DND-41 (cell line): ENCODE measurements at regions not wholly inside any gene's neighbourhood (a gene's known extent, or its start where the extent isn't known, plus 50 kb on each side); places are given as distances from the start of the nearest gene placed in this dataset.

ENCODE experiments used
- EZH2 ChIP-seq: IDR thresholded peaks from 3 replicates; pipeline ENCODE4 v1.6.1; 2012; ENCODE audit warnings: borderline replicate concordance, low read depth, mild to moderate bottlenecking, moderate library complexity, low read length, inconsistent platforms; ENCODE audit not compliant: severe bottlenecking
- TF ChIP-seq, protein P1 (sequence below): IDR thresholded peaks from 2 replicates; pipeline ENCODE4 v1.5.1; 2012; ENCODE audit warnings: borderline replicate concordance, low read length, moderate library complexity, mild to moderate bottlenecking; ENCODE audit not compliant: poor library complexity, severe bottlenecking; ENCODE audit errors: extremely low read depth

DNA sequence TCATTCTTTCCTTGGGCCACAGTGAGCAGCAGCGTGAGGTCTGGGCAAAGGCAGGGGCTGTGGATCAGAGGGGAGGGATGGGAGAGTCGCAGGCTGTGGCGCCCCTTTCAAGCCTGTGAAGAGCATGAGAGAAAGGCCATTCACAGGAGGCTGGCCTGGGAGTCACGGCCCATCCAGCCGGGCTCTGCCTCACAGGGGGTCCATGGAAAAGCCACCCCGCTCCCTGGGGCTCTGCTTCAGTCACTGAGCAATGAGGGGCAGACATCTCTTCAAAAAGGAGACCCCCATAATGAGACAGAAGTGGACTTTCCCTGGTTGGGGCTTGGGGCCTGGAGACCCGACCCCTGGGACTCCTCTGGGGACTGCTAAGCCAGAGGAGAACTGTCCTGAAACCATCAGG, 117.0 kb upstream of the GSC start:
- TF ChIP-seq, protein P1, sequence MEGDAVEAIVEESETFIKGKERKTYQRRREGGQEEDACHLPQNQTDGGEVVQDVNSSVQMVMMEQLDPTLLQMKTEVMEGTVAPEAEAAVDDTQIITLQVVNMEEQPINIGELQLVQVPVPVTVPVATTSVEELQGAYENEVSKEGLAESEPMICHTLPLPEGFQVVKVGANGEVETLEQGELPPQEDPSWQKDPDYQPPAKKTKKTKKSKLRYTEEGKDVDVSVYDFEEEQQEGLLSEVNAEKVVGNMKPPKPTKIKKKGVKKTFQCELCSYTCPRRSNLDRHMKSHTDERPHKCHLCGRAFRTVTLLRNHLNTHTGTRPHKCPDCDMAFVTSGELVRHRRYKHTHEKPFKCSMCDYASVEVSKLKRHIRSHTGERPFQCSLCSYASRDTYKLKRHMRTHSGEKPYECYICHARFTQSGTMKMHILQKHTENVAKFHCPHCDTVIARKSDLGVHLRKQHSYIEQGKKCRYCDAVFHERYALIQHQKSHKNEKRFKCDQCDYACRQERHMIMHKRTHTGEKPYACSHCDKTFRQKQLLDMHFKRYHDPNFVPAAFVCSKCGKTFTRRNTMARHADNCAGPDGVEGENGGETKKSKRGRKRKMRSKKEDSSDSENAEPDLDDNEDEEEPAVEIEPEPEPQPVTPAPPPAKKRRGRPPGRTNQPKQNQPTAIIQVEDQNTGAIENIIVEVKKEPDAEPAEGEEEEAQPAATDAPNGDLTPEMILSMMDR = no peak
- TF ChIP-seq EZH2 = no peak
